Right lobe of liver (tissue), 6 donors: ENCODE measurements at regions not wholly inside any gene's neighbourhood (a gene's known extent, or its start where the extent isn't known, plus 50 kb on each side); places are given as distances from the start of the nearest gene placed in this dataset.

Source experiments
- ATAC-seq, 4 donors: fragments of 200-7000 bp; cut with Tn5 transposase; one replicate each; pipeline ENCODE4 v1.9.1; 2020; ENCODE audit warnings: mild to moderate bottlenecking in 4 of 4, moderate library complexity in 4 of 4
- DNase-seq, 3 donors: peaks; one replicate each; pipeline ENCODE4 v3.0.0-alpha.2; 2020
- H3K27ac ChIP-seq, 3 donors: fragments of 200-600 bp; one replicate each; pipeline ENCODE4 v1.8.0; 2022
- H3K27me3 ChIP-seq, 2 donors: fragments of 200-600 bp; one replicate each; pipeline ENCODE4 v1.8.0; 2022
- H3K36me3 ChIP-seq, 4 donors: fragments of 200-600 bp; sonication (generic) in 1 of 4; one replicate each; pipeline versions ENCODE4 v1.5.1 to v1.8.0; 2017 to 2022; ENCODE audit warnings: control low read depth in 1 of 4
- H3K4me1 ChIP-seq, 4 donors: fragments of 200-600 bp; sonication (generic) in 1 of 4; one replicate each; pipeline versions ENCODE4 v1.5.1 to v1.8.0; 2017 to 2022; ENCODE audit warnings: control low read depth in 1 of 4
- H3K4me3 ChIP-seq, 3 donors: fragments of 200-600 bp; one replicate each; pipeline ENCODE4 v1.8.0; 2022
- H3K9me3 ChIP-seq, 4 donors: fragments of 200-600 bp; sonication (generic) in 1 of 4; one replicate each; pipeline versions ENCODE4 v1.5.1 to v1.8.0; 2017 to 2022; ENCODE audit warnings: control low read depth in 1 of 4
- POLR2A ChIP-seq: fragments of 450-650 bp; IDR thresholded peaks from one replicate; pipeline ENCODE4 v1.6.1; 2017; ENCODE audit warnings: antibody characterized with exemption, mild to moderate bottlenecking
- WGBS: methylation state at CpG from one replicate; pipeline ENCODE4 v1.1.6; 2018; ENCODE audit warnings: low coverage, low lambda C conversion rate; ENCODE audit not compliant: insufficient coverage; ENCODE audit errors: missing lambda C conversion rate; 5-methylcytosine and 5-hydroxymethylcytosine counted together
- intact Hi-C, 2 donors: fragments of 100-400 bp; cut with DNase I; formaldehyde crosslinking; loops; one replicate each; pipeline versions ENCODE4 v1.11.2 to v1.14.1; 2022
- TF ChIP-seq, protein P1 (sequence below), 4 donors: fragments of 200-600 bp in 3 of 4; fragments of 450-650 bp in 1 of 4; IDR thresholded peaks; one replicate each; pipeline versions ENCODE4 v1.5.1 to v1.8.0; 2016 to 2022; ENCODE audit warnings: antibody characterized with exemption in 4 of 4, mild to moderate bottlenecking in 2 of 4
- donor health status: DM: no; HTN: yes; CAD: no.
- donor health status: DM: no; HTN: no; CAD: no.
- donor health status: DM: no; HTN: no; CAD: no.
- donor health status: DM: no; HTN: yes; CAD: no.
- donor health status: DM: no; HTN: yes; CAD: no.

DNA sequence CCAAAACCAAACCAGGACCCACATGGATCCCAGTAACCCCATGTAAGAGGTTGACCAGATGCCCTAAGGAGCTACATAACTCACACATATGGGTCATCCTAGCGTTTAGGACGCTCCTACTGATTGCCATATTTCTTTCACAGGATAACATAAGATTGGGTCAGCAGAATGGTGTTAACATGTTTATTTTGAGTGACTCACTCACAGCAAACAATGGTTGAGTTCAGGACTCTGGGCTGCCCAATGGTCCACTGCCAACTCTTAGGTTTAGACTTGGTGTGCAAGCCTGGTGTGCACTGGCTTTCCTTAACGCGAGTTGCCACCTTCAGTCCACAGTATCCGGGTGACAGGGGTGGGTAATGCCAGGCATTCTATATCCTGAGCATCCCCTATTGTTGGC, 211.5 kb downstream of the GPAM start:
- no peak for TF ChIP-seq POLR2A
- TF ChIP-seq, protein P1, sequence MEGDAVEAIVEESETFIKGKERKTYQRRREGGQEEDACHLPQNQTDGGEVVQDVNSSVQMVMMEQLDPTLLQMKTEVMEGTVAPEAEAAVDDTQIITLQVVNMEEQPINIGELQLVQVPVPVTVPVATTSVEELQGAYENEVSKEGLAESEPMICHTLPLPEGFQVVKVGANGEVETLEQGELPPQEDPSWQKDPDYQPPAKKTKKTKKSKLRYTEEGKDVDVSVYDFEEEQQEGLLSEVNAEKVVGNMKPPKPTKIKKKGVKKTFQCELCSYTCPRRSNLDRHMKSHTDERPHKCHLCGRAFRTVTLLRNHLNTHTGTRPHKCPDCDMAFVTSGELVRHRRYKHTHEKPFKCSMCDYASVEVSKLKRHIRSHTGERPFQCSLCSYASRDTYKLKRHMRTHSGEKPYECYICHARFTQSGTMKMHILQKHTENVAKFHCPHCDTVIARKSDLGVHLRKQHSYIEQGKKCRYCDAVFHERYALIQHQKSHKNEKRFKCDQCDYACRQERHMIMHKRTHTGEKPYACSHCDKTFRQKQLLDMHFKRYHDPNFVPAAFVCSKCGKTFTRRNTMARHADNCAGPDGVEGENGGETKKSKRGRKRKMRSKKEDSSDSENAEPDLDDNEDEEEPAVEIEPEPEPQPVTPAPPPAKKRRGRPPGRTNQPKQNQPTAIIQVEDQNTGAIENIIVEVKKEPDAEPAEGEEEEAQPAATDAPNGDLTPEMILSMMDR (IDR thresholded peaks at IDR 0.05), result no peak
- intact Hi-C loops, result no loop called here
- no peak overlapping the region for H3K4me3 ChIP-seq
- ATAC-seq (peak in 3 of 4 donors; percentile 26 to 95 (median 54)), DNase-seq (no peak)
- no peaks in the 10 kb centered on the region for H3K27me3 ChIP-seq
- 0% methylated on average over 1 of the region's 5 CpGs for WGBS
- H3K27ac ChIP-seq, result no peak overlapping the region
- no peaks in the 10 kb centered on the region for H3K36me3 ChIP-seq
- H3K4me1 ChIP-seq, result no peaks in the 10 kb centered on the region
- no peaks in the 10 kb centered on the region for H3K9me3 ChIP-seq

GRCh38 chr10:111973306-111973705, 210.3 kb downstream of the GPAM start:
- H3K4me1 ChIP-seq, result no peaks in the 10 kb centered on the region
- no peak for TF ChIP-seq POLR2A
- TF ChIP-seq, protein P1 (IDR thresholded peaks at IDR 0.05), result no peak
- intact Hi-C loops, result no loop called here
- H3K4me3 ChIP-seq, result no peak overlapping the region
- H3K36me3 ChIP-seq, result no peaks in the 10 kb centered on the region
- H3K27me3 ChIP-seq, result no peaks in the 10 kb centered on the region
- no peak for DNase-seq
- no peaks in the 10 kb centered on the region for H3K9me3 ChIP-seq
- H3K27ac ChIP-seq, result no peak overlapping the region
- 75% methylated on average over 2 of the region's 2 CpGs for WGBS
- no peak for ATAC-seq

DNA sequence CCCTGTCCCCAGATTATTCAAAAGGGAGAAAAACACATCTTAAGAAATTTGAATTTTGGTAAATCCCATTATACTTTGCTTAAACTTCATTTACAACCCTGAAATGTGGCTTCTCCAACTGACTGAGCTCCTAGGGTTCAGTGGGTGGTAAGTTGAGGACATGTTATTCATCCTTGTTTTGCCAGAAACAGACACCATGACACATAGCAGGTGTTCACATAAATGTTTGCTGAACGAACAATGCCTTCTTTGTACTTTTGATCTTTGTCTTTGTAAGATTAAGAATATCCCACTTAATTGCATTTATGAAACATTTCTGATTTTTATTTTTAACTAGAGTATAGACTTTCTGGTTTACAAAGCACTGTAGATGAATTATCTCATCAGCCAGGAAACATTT, 209.7 kb downstream of the GPAM start:
- Histone ChIP-seq H3K27ac (no peak overlapping the region), H3K4me1 (no peaks in the 10 kb centered on the region), H3K27me3 (no peaks in the 10 kb centered on the region), H3K9me3 (no peaks in the 10 kb centered on the region), H3K4me3 (no peak overlapping the region), H3K36me3 (no peaks in the 10 kb centered on the region)
- 69% methylated on average over 1 of the region's 1 CpG for WGBS
- no peak for ATAC-seq
- TF ChIP-seq POLR2A, result no peak
- TF ChIP-seq, protein P1 (IDR thresholded peaks at IDR 0.05), result no peak
- intact Hi-C loops, result no loop called here
- no peak for DNase-seq

DNA sequence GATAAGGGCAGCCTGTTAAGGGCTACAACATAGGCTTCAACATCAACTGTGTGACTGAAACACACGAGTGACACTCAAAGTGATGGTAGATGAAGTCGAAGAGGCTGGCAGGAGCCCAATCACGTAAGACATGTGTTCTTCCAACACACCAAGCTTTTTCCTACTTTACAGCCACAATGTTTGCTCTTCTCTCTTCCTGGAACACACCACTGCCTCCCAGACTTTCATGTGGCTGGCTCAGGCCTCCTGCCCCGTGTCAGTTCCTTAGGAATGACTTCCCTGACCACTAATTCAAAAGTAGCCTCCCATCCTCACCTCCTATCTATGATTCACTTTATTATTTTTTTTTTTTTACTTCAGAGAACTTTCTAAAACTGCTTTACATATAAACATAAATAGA, 209.2 kb downstream of the GPAM start:
- ATAC-seq (no peak), DNase-seq (no peak)
- no peaks in the 10 kb centered on the region for H3K4me1 ChIP-seq
- no peak for TF ChIP-seq POLR2A
- TF ChIP-seq, protein P1 (IDR thresholded peaks at IDR 0.05), result no peak
- no peak overlapping the region for H3K27ac ChIP-seq
- H3K36me3 ChIP-seq, result no peaks in the 10 kb centered on the region
- H3K9me3 ChIP-seq, result no peaks in the 10 kb centered on the region
- intact Hi-C loops, result no loop called here
- no peak overlapping the region for H3K4me3 ChIP-seq
- WGBS, result 50% methylated on average over 2 of the region's 4 CpGs
- H3K27me3 ChIP-seq, result no peaks in the 10 kb centered on the region

GRCh38 chr10:111976557-111976956, 207.0 kb downstream of the GPAM start:
- Histone ChIP-seq H3K4me1 (no peaks in the 10 kb centered on the region), H3K9me3 (no peaks in the 10 kb centered on the region), H3K27me3 (no peaks in the 10 kb centered on the region), H3K4me3 (no peak overlapping the region), H3K36me3 (no peaks in the 10 kb centered on the region), H3K27ac (no peak overlapping the region)
- TF ChIP-seq, protein P1 (IDR thresholded peaks at IDR 0.05), result no peak
- TF ChIP-seq POLR2A, result no peak
- ATAC-seq, result no peak
- DNase-seq, result no peak
- WGBS, result 79% methylated on average over 2 of the region's 2 CpGs
- intact Hi-C loops, result no loop called here
